ENCODE measurements at regions not wholly inside any gene's neighbourhood (a gene's known extent, or its start where the extent isn't known, plus 50 kb on each side); places are given as distances from the start of the nearest gene placed in this dataset.

- Histone ChIP-seq H3K9me2 (ENCODE audit: insufficient read depth) (no peaks in the 10 kb centered on the region), H3K36me3 (ENCODE audit: insufficient read depth) (no peaks in the 10 kb centered on the region), H3K4me2 (no peak overlapping the region), H4K20me1 (replicated peaks; ENCODE audit: insufficient read depth) (no peaks in the 10 kb centered on the region), H3K79me2 (replicated peaks; ENCODE audit: insufficient read depth) (no peaks in the 10 kb centered on the region), H3K4me3 (no peak overlapping the region), H3K4me1 (ENCODE audit: insufficient read depth) (peaks cover 18% of the 10 kb centered on the region), H3K27ac (ENCODE audit: low read depth) (no peak overlapping the region), H3F3A (replicated peaks; ENCODE audit: low read depth) (no peaks in the 10 kb centered on the region), H3K27me3 (ENCODE audit: insufficient read depth) (no peaks in the 10 kb centered on the region), H2AFZ (no peak overlapping the region)
- TF ChIP-seq ZNF331 (CRISPR knock-in tag; IDR thresholded peaks at IDR 0.05; ENCODE audit: low read depth) (no peak), CREB1 (CRISPR knock-in tag; IDR thresholded peaks at IDR 0.05; ENCODE audit: low read depth) (no peak), EZH2phosphoT487 (IDR thresholded peaks at IDR 0.05; ENCODE audit: unreplicated experiment) (no peak)
- peaks cover 24% of the 10 kb centered on the region for H3K4me1 Mint-ChIP-seq
- DNase-seq (ENCODE audit: low spot score), result no peak
- no peak overlapping the region for H3K4me3 Mint-ChIP-seq
- peaks cover 4% of the 10 kb centered on the region; the same call in 2 of the 3 replicates for H3K9me3 Mint-ChIP-seq
- no peak overlapping the region for H3K27ac Mint-ChIP-seq
- peaks cover 6% of the 10 kb centered on the region for H3K27me3 Mint-ChIP-seq (ENCODE audit: insufficient read depth, low read depth, poor library complexity)
- H3K36me3 Mint-ChIP-seq (ENCODE audit: low read depth), result 0 out of 3 replicates have a peak, but pooled peaks cover 5% of the 10 kb centered on the region
- ATAC-seq, result no peak
Measured at GRCh38 chr5:17378346-17378997, 119.6 kb upstream of the TAF11L2 start.

- H3K4me3 Mint-ChIP-seq, result no peak overlapping the region
- 0 out of 3 replicates have a peak, but pooled peaks cover 5% of the 10 kb centered on the region for H3K36me3 Mint-ChIP-seq (ENCODE audit: low read depth)
- H3K79me2 ChIP-seq (replicated peaks; ENCODE audit: insufficient read depth), result no peaks in the 10 kb centered on the region
- no peak for ATAC-seq
- H3K27me3 Mint-ChIP-seq (ENCODE audit: insufficient read depth, low read depth, poor library complexity), result peaks cover 3% of the 10 kb centered on the region
- no peaks in the 10 kb centered on the region for H3K27me3 ChIP-seq (ENCODE audit: insufficient read depth)
- H3K4me1 ChIP-seq (ENCODE audit: insufficient read depth), result peaks cover 10% of the 10 kb centered on the region
- H3K4me3 ChIP-seq, result no peak overlapping the region
- H3F3A ChIP-seq (replicated peaks; ENCODE audit: low read depth), result no peaks in the 10 kb centered on the region
- no peaks in the 10 kb centered on the region for H3K36me3 ChIP-seq (ENCODE audit: insufficient read depth)
- H4K20me1 ChIP-seq (replicated peaks; ENCODE audit: insufficient read depth), result no peaks in the 10 kb centered on the region
- H3K9me2 ChIP-seq (ENCODE audit: insufficient read depth), result no peaks in the 10 kb centered on the region
- no peak for DNase-seq (ENCODE audit: low spot score)
- no peak overlapping the region for H3K27ac Mint-ChIP-seq
- H3K4me2 ChIP-seq, result no peak overlapping the region
- H3K27ac ChIP-seq (ENCODE audit: low read depth), result no peak overlapping the region
- peaks cover 4% of the 10 kb centered on the region; the same call in 2 of the 3 replicates for H3K9me3 Mint-ChIP-seq
- peak overlapping the region; percentile 92; the same call in 1 of the 2 replicates for H2AFZ ChIP-seq
- TF ChIP-seq EZH2phosphoT487 (IDR thresholded peaks at IDR 0.05; ENCODE audit: unreplicated experiment) (no peak), CREB1 (CRISPR knock-in tag; IDR thresholded peaks at IDR 0.05; ENCODE audit: low read depth) (no peak), NANOG (IDR thresholded peaks at IDR 0.05; ENCODE audit: borderline replicate concordance) (no peak), POLR2AphosphoS5 (IDR thresholded peaks at IDR 0.05; ENCODE audit: low read depth) (no peak)
- H3K4me1 Mint-ChIP-seq, result peaks cover 18% of the 10 kb centered on the region
Measured at GRCh38 chr5:17379100-17379951, 118.7 kb upstream of the TAF11L2 start.

GRCh38 chr5:17381932-17382331 is 116.1 kb upstream of the TAF11L2 start:
- Mint-ChIP-seq H3K36me3 (ENCODE audit: low read depth) (no peaks in the 10 kb centered on the region), H3K4me1 (peaks cover 6% of the 10 kb centered on the region; the same call in 2 of the 3 replicates), H3K9me3 (no peaks in the 10 kb centered on the region; the same call in 2 of the 3 replicates), H3K27me3 (ENCODE audit: insufficient read depth, low read depth, poor library complexity) (peaks cover 2% of the 10 kb centered on the region), H3K27ac (no peak overlapping the region), H3K4me3 (no peak overlapping the region)
- H3K4me1 ChIP-seq (ENCODE audit: insufficient read depth), result no peaks in the 10 kb centered on the region
- no peak overlapping the region for H3K4me3 ChIP-seq
- H3K9me2 ChIP-seq (ENCODE audit: insufficient read depth), result no peaks in the 10 kb centered on the region
- H3K27ac ChIP-seq (ENCODE audit: low read depth), result no peak overlapping the region
- H3F3A ChIP-seq (replicated peaks; ENCODE audit: low read depth), result no peaks in the 10 kb centered on the region
- no peak for DNase-seq (ENCODE audit: low spot score)
- no peak for ATAC-seq
- H3K79me2 ChIP-seq (replicated peaks; ENCODE audit: insufficient read depth), result no peaks in the 10 kb centered on the region
- H2AFZ ChIP-seq, result peak overlapping the region; percentile 10; the same call in 1 of the 2 replicates
- H4K20me1 ChIP-seq (replicated peaks; ENCODE audit: insufficient read depth), result no peaks in the 10 kb centered on the region
- no peaks in the 10 kb centered on the region for H3K27me3 ChIP-seq (ENCODE audit: insufficient read depth)
- H3K36me3 ChIP-seq (ENCODE audit: insufficient read depth), result no peaks in the 10 kb centered on the region
- no peak overlapping the region for H3K4me2 ChIP-seq
- no peak for TF ChIP-seq EZH2phosphoT487 (IDR thresholded peaks at IDR 0.05; ENCODE audit: unreplicated experiment)
- TF ChIP-seq EZH2 (IDR thresholded peaks at IDR 0.05; ENCODE audit: low read depth, unreplicated experiment), result no peak
- TF ChIP-seq ZNF331 (CRISPR knock-in tag; IDR thresholded peaks at IDR 0.05; ENCODE audit: low read depth), result no peak
- TF ChIP-seq POLR2AphosphoS5 (IDR thresholded peaks at IDR 0.05; ENCODE audit: low read depth), result no peak
- TF ChIP-seq NANOG (IDR thresholded peaks at IDR 0.05; ENCODE audit: borderline replicate concordance), result no peak
- no peak for TF ChIP-seq ETS1 (IDR thresholded peaks at IDR 0.05)
- TF ChIP-seq CREB1 (CRISPR knock-in tag; IDR thresholded peaks at IDR 0.05; ENCODE audit: low read depth), result no peak
- TF ChIP-seq STAT1 (IDR thresholded peaks at IDR 0.05; ENCODE audit: unreplicated experiment), result no peak

Data from GM23338 (cell line).